ENCODE measurements at regions not wholly inside any gene's neighbourhood (a gene's known extent, or its start where the extent isn't known, plus 50 kb on each side); places are given as distances from the start of the nearest gene placed in this dataset.

DNA sequence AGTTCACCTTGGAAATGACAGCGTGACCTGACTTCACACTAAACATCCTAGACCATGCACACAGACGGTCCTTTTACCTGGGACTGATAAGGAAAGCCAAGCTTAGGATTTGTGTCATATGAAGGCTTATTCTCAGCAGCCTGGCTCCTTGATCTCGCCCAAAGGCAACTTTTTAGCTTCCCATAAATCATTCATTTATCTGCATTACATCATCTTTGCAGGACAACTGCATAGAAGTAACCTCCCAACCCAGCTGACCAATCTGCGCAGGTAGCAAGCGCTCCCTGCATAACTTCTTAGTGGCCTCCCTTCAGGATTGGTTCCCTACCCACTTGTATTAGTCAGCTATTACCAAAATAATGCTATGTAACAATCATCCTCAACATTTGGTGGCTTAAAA lies 389.9 kb upstream of the PROK2 start:
- H3K27ac ChIP-seq = peak overlapping the region in 1 of 4 donors; percentile 88
- peaks cover 0 to 70% (median 35%) of the 10 kb centered on the region in 3 donors for H3K4me1 ChIP-seq
- WGBS, 2 donors (ENCODE audit: low coverage in 1 of 2) = 50 to 77% methylated on average over 2 to 5 of the region's 5 CpGs

DNA sequence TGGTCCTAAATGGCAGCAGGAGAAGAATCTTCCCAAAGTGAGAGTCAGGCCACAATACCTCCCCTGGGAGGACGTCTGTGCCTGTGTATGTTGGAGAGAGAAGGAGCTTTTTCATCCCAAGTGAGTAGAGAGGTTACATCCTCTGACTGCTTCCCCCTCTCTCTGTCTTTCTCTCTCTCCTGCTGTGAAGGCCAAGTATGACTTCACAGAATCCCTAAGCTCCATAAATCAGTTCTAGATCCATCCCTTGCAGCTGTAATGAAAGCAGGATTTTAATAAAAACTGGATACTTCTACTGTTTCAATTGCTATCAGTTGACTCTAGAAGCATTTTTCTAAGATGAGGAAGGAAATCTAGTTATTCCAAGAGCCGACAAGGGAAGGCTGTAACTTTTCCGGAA lies 389.1 kb upstream of the PROK2 start:
- Histone ChIP-seq H3K9me3 (no peaks in the 10 kb centered on the region), H3K4me1 (peaks cover 0 to 70% (median 35%) of the 10 kb centered on the region in 3 donors), H3K4me3 (no peak overlapping the region), H3K27me3 (no peaks in the 10 kb centered on the region), H3K36me3 (no peaks in the 10 kb centered on the region), H3K27ac (peak overlapping the region in 2 of 4 donors; percentile 85 to 88)
- 26 to 80% methylated on average over 1 to 2 of the region's 3 CpGs for WGBS, 2 donors (ENCODE audit: low coverage in 1 of 2)
- no peak for ATAC-seq
- no peak for TF ChIP-seq EP300 (IDR thresholded peaks at IDR 0.05)
- no peak for TF ChIP-seq POLR2AphosphoS5 (IDR thresholded peaks at IDR 0.05)
- TF ChIP-seq POLR2A (IDR thresholded peaks at IDR 0.05) = no peak
- TF ChIP-seq, protein P1, sequence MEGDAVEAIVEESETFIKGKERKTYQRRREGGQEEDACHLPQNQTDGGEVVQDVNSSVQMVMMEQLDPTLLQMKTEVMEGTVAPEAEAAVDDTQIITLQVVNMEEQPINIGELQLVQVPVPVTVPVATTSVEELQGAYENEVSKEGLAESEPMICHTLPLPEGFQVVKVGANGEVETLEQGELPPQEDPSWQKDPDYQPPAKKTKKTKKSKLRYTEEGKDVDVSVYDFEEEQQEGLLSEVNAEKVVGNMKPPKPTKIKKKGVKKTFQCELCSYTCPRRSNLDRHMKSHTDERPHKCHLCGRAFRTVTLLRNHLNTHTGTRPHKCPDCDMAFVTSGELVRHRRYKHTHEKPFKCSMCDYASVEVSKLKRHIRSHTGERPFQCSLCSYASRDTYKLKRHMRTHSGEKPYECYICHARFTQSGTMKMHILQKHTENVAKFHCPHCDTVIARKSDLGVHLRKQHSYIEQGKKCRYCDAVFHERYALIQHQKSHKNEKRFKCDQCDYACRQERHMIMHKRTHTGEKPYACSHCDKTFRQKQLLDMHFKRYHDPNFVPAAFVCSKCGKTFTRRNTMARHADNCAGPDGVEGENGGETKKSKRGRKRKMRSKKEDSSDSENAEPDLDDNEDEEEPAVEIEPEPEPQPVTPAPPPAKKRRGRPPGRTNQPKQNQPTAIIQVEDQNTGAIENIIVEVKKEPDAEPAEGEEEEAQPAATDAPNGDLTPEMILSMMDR (IDR thresholded peaks at IDR 0.05) = no peak

More for the DNA sequence above, 389.9 kb upstream of the PROK2 start:
- no peaks in the 10 kb centered on the region for H3K36me3 ChIP-seq
- no peak for ATAC-seq
- H3K27me3 ChIP-seq = no peaks in the 10 kb centered on the region
- H3K4me3 ChIP-seq = no peak overlapping the region
- TF ChIP-seq POLR2AphosphoS5 (IDR thresholded peaks at IDR 0.05) (no peak), POLR2A (IDR thresholded peaks at IDR 0.05) (no peak), EP300 (IDR thresholded peaks at IDR 0.05) (no peak)
- TF ChIP-seq, protein P1 (IDR thresholded peaks at IDR 0.05) = no peak
- H3K9me3 ChIP-seq = no peaks in the 10 kb centered on the region

DNA sequence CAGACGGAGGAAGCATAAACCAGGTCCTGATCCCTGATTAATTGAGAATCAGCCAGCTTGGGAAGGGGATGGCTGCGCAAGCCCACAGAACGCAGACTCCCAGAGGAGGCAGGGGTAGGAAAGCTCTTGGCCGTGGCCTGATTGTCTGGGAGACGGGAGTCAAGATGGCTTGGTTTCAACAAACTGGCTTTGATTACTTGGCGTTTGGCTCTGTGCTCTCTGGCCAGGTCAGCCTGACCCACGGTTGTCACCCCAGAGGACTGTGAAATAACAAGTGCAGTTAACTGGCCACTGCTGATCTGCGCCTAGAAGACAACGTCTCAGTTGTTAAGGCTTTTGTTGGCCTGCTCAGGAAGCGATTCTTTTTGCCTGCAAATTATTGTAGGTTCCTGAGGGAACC lies 387.0 kb upstream of the PROK2 start:
- Histone ChIP-seq H3K36me3 (no peaks in the 10 kb centered on the region), H3K4me1 (peaks cover 0 to 59% (median 31%) of the 10 kb centered on the region in 3 donors), H3K4me3 (peak overlapping the region in 1 of 2 donors; percentile 22), H3K9me3 (no peaks in the 10 kb centered on the region), H3K27me3 (no peaks in the 10 kb centered on the region), H3K27ac (peak overlapping the region; percentile 78 to 91 (median 86))
- ATAC-seq = peak; percentile 49
- TF ChIP-seq POLR2AphosphoS5 (IDR thresholded peaks at IDR 0.05) (no peak), EP300 (IDR thresholded peaks at IDR 0.05) (no peak), POLR2A (IDR thresholded peaks at IDR 0.05) (no peak)
- TF ChIP-seq, protein P1 (IDR thresholded peaks at IDR 0.05) = no peak
- 27% methylated on average over 5 to 10 of the region's 10 CpGs for WGBS, 2 donors (ENCODE audit: low coverage in 1 of 2)

DNA sequence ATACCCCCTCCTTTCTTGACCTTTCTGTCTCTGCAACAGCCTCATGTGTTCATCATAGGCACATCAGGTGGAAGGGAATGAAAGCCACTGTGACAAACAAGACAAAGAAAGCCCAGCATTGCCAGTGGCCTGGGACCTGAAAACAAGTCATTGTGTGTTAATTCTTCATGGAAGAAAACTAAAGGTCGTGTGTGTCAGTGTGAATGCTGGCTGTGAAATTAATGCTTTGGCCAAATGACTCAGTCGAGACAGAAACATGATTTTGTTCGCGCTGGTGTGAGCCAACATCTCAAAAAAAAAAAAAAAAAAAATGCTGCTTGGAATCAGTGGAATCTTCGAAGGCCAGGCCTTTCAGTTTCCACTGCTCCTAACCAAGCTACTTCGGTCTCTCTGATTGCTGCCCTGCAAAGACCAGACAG lies 386.5 kb upstream of the PROK2 start:
- no peaks in the 10 kb centered on the region for H3K27me3 ChIP-seq
- no peaks in the 10 kb centered on the region for H3K9me3 ChIP-seq
- peak overlapping the region in 1 of 2 donors; percentile 22 for H3K4me3 ChIP-seq
- H3K36me3 ChIP-seq = no peaks in the 10 kb centered on the region
- WGBS, 2 donors (ENCODE audit: low coverage in 1 of 2) = 0 to 15% methylated on average over 2 to 6 of the region's 6 CpGs
- peaks cover 0 to 54% (median 28%) of the 10 kb centered on the region in 3 donors for H3K4me1 ChIP-seq
- H3K27ac ChIP-seq = peak overlapping the region; percentile 78 to 91 (median 86)
- peak; percentile 72 for ATAC-seq
- TF ChIP-seq, protein P1 (IDR thresholded peaks at IDR 0.05) = no peak
- TF ChIP-seq POLR2AphosphoS5 (IDR thresholded peaks at IDR 0.05) (peak; percentile 82), POLR2A (IDR thresholded peaks at IDR 0.05) (no peak)

Measured in gastroesophageal sphincter (tissue), 4 donors.